ENCODE measurements at regions not wholly inside any gene's neighbourhood (a gene's known extent, or its start where the extent isn't known, plus 50 kb on each side); places are given as distances from the start of the nearest gene placed in this dataset.

DNA sequence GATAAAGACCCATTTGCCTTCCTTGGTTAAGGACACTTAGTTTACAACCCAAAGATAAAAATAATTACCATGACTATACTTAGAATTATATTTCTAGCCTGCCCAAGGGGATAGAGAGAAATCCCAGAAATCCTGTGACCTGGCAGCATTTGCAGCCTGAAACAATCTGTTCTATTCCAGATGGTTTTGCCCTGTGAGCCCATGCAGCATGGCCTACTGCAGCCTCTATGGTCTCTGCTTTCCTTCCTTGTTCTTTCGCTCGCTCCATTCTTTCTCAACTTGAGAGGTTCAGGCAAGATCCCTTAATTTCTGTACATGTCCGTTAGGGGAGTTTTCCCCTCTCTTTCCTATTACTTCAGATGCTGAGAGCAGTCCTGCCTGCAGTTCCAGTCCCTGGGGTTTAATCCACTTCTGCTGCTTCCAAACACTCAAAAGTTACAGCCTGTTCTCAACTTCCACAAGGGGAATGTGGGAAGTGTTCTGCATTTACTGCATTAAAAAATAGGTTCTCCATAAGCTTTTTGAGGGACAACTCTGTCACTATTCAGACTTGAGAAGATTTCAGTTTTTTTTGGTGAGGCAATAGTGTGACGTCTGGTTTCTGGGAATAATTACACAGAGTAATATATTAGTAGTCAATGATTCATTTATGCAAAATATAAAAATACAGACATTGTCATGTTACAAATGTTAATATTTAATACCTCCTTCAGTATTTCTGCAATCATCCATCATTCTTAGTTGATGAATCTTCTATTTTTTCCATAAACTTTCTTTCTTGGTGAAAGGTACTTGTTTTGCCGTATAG is 80.3 kb downstream of the CDCA7 start:
- H3K27me3 Mint-ChIP-seq (ENCODE audit: low read depth): no peaks in the 10 kb centered on the region; the same call in 1 of the 2 replicates
- H3K9me3 Mint-ChIP-seq: no peaks in the 10 kb centered on the region
- no peaks in the 10 kb centered on the region for H3K4me1 Mint-ChIP-seq
- CTCF ChIA-PET: no interaction called here
- no peak overlapping the region for H3K4me3 Mint-ChIP-seq
- no peaks in the 10 kb centered on the region for H3K36me3 Mint-ChIP-seq
- POLR2A ChIA-PET: no interaction called here
- no peak for ATAC-seq
- H3K27ac Mint-ChIP-seq: no peak overlapping the region
- no peak for DNase-seq (ENCODE audit: low spot score)
- TF ChIP-seq OVOL2 (CRISPR knock-in tag; IDR thresholded peaks at IDR 0.05; ENCODE audit: borderline replicate concordance) (no peak), ZNF416 (CRISPR knock-in tag; IDR thresholded peaks at IDR 0.05) (no peak), MYBL2 (CRISPR knock-in tag; IDR thresholded peaks at IDR 0.05) (no peak), GABPB1 (CRISPR knock-in tag; IDR thresholded peaks at IDR 0.05) (no peak), IRF2 (CRISPR knock-in tag; IDR thresholded peaks at IDR 0.05; ENCODE audit: borderline replicate concordance, low read depth) (no peak)
- TF ChIP-seq, protein P1, sequence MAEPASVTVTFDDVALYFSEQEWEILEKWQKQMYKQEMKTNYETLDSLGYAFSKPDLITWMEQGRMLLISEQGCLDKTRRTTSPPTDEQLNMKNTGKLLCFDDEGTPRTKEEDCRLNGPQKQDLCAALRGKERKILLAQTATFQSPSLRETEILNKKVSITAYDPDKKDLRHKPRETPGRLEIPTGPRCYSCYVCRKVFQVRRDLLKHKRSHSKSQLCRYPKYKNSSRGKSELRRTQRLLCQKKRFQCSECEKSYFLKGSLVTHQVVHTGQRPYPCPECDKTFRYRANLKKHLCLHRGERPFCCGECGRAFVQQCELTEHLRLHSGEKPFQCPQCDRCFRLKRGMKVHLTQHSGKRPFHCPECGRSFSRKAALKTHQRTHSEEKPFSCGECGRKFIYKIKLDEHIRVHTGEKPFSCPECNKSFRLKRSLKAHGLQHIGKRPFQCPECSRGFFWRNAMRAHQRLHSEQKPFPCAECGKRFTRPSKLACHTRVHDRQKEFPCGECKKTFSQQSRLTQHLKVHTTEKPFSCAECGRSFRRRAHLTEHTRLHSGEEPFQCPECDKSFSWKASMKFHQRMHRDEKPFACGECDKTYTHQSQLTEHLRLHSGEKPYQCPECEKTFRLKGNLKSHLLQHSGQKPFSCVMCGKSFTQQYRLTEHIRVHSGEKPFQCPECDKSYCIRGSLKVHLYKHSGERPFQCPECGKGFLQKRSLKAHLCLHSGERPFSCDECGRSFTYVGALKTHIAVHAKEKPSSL (CRISPR knock-in tag; conservative IDR thresholded peaks at IDR 0.05): no peak
- TF ChIP-seq, protein P2, sequence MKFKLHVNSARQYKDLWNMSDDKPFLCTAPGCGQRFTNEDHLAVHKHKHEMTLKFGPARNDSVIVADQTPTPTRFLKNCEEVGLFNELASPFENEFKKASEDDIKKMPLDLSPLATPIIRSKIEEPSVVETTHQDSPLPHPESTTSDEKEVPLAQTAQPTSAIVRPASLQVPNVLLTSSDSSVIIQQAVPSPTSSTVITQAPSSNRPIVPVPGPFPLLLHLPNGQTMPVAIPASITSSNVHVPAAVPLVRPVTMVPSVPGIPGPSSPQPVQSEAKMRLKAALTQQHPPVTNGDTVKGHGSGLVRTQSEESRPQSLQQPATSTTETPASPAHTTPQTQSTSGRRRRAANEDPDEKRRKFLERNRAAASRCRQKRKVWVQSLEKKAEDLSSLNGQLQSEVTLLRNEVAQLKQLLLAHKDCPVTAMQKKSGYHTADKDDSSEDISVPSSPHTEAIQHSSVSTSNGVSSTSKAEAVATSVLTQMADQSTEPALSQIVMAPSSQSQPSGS (CRISPR knock-in tag; IDR thresholded peaks at IDR 0.05; ENCODE audit: borderline replicate concordance, low read depth): no peak

DNA sequence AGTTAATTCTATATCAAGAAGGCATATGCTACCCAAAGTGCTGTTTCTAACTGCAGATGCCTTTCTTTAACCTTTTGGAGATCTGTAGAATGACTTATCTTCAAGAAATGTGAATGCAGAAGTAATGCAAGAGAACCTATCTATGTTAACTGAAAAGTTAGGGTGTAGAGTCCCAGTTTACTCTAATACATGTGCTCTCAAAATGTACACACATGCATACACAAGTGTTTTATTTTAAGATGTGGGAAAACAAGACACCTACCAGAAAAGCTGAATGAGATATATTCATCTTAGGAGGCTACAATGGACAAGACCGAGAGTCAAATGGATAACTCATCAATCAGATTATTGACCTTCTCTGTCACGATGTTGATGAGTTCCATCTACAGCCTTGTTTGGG is 80.9 kb downstream of the CDCA7 start:
- no peaks in the 10 kb centered on the region for H3K36me3 Mint-ChIP-seq
- H3K4me3 Mint-ChIP-seq: no peak overlapping the region
- ATAC-seq (no peak), DNase-seq (ENCODE audit: low spot score) (no peak)
- ChIA-PET CTCF (no interaction called here), POLR2A (no interaction called here)
- H3K9me3 Mint-ChIP-seq: no peaks in the 10 kb centered on the region
- H3K4me1 Mint-ChIP-seq: no peaks in the 10 kb centered on the region
- TF ChIP-seq ZBTB21 (CRISPR knock-in tag; IDR thresholded peaks at IDR 0.05; ENCODE audit: borderline replicate concordance): no peak
- TF ChIP-seq ATF1 (CRISPR knock-in tag; IDR thresholded peaks at IDR 0.05): no peak
- TF ChIP-seq KAT7 (CRISPR knock-in tag; IDR thresholded peaks at IDR 0.05; ENCODE audit: borderline replicate concordance): no peak
- TF ChIP-seq ZNF219 (CRISPR knock-in tag; IDR thresholded peaks at IDR 0.05; ENCODE audit: borderline replicate concordance): no peak
- no peak for TF ChIP-seq NFATC4 (CRISPR knock-in tag; IDR thresholded peaks at IDR 0.05)
- TF ChIP-seq, protein P3, sequence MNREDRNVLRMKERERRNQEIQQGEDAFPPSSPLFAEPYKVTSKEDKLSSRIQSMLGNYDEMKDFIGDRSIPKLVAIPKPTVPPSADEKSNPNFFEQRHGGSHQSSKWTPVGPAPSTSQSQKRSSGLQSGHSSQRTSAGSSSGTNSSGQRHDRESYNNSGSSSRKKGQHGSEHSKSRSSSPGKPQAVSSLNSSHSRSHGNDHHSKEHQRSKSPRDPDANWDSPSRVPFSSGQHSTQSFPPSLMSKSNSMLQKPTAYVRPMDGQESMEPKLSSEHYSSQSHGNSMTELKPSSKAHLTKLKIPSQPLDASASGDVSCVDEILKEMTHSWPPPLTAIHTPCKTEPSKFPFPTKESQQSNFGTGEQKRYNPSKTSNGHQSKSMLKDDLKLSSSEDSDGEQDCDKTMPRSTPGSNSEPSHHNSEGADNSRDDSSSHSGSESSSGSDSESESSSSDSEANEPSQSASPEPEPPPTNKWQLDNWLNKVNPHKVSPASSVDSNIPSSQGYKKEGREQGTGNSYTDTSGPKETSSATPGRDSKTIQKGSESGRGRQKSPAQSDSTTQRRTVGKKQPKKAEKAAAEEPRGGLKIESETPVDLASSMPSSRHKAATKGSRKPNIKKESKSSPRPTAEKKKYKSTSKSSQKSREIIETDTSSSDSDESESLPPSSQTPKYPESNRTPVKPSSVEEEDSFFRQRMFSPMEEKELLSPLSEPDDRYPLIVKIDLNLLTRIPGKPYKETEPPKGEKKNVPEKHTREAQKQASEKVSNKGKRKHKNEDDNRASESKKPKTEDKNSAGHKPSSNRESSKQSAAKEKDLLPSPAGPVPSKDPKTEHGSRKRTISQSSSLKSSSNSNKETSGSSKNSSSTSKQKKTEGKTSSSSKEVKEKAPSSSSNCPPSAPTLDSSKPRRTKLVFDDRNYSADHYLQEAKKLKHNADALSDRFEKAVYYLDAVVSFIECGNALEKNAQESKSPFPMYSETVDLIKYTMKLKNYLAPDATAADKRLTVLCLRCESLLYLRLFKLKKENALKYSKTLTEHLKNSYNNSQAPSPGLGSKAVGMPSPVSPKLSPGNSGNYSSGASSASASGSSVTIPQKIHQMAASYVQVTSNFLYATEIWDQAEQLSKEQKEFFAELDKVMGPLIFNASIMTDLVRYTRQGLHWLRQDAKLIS (CRISPR knock-in tag; IDR thresholded peaks at IDR 0.05; ENCODE audit: borderline replicate concordance): no peak
- no peaks in the 10 kb centered on the region; the same call in 1 of the 2 replicates for H3K27me3 Mint-ChIP-seq (ENCODE audit: low read depth)
- H3K27ac Mint-ChIP-seq: no peak overlapping the region

DNA sequence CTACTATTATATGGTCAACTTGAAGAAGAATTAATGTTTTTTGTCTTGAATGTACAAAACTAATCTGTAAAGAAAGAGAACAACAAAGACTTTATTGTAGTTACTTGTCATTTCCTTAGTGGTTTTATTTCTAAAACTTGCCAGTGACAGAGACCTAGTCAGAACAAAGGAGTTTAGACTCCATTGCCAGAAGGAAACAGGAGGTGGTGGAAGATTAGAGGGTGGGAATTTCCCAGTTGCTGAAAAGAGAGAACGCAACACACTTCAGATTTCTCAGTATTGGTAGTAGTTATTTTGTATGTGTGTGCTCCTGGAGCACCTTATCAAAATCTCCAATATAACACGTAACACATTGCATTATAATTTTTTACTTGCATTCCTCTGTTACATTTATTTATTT is 81.4 kb downstream of the CDCA7 start:
- H3K4me1 Mint-ChIP-seq: no peaks in the 10 kb centered on the region
- ATAC-seq (no peak), DNase-seq (ENCODE audit: low spot score) (no peak)
- ChIA-PET POLR2A (no interaction called here), CTCF (no interaction called here)
- H3K27me3 Mint-ChIP-seq (ENCODE audit: low read depth): no peaks in the 10 kb centered on the region; the same call in 1 of the 2 replicates
- no peaks in the 10 kb centered on the region for H3K36me3 Mint-ChIP-seq
- TF ChIP-seq TEAD4 (CRISPR knock-in tag; IDR thresholded peaks at IDR 0.05): no peak
- H3K9me3 Mint-ChIP-seq: no peaks in the 10 kb centered on the region
- no peak overlapping the region for H3K27ac Mint-ChIP-seq
- H3K4me3 Mint-ChIP-seq: no peak overlapping the region

Measured in WTC11 (cell line).